Astrocyte (in vitro differentiated cells and primary cell): ENCODE measurements at regions not wholly inside any gene's neighbourhood (a gene's known extent, or its start where the extent isn't known, plus 50 kb on each side); places are given as distances from the start of the nearest gene placed in this dataset.

Experiments used
- EZH2 ChIP-seq: IDR thresholded peaks from 2 replicates; pipeline ENCODE4 v1.6.1; 2012; ENCODE audit warnings: mild to moderate bottlenecking, low read length, inconsistent platforms; ENCODE audit not compliant: insufficient read depth
- TF ChIP-seq, protein P1 (sequence below): IDR thresholded peaks from 2 replicates; pipeline ENCODE4 v1.5.1; 2011; ENCODE audit warnings: low read depth, mild to moderate bottlenecking, inconsistent platforms, low read length, moderate library complexity; ENCODE audit not compliant: insufficient read depth

DNA sequence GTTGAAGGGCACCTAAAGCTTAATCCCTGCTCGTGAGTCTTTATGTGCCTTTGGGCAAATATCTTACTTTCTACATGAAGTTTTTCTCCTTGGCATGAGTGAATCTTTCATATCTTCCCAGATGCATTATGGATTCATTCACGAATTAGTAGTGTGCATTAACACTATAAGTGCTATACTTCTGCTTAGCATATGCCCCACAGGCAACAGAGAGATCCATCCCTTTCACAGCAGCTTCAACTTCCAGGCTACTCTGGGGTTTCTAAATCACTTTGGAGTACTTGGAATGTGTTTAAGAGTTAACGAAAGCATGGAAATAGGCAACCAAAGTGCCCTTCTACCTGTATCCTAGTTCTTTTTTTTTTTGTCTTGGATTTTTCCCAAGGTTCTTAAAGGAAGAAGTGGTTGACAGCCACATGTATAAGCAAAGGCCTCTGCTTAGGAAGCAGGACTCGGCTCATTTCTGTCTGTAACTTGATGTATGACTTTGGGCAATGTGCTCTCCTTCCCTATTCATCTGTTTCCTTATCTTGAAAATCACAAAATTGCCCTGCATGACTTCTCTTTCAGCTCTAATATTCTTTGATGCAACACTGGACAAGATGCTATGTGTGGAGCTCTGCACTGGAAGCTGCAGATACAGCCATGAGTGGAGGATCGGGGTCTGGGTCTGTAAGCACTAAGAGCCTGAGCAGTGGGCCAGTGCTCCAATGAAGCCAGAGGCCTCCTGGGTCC is 54.5 kb upstream of the ME3 start:
- TF ChIP-seq, protein P1, sequence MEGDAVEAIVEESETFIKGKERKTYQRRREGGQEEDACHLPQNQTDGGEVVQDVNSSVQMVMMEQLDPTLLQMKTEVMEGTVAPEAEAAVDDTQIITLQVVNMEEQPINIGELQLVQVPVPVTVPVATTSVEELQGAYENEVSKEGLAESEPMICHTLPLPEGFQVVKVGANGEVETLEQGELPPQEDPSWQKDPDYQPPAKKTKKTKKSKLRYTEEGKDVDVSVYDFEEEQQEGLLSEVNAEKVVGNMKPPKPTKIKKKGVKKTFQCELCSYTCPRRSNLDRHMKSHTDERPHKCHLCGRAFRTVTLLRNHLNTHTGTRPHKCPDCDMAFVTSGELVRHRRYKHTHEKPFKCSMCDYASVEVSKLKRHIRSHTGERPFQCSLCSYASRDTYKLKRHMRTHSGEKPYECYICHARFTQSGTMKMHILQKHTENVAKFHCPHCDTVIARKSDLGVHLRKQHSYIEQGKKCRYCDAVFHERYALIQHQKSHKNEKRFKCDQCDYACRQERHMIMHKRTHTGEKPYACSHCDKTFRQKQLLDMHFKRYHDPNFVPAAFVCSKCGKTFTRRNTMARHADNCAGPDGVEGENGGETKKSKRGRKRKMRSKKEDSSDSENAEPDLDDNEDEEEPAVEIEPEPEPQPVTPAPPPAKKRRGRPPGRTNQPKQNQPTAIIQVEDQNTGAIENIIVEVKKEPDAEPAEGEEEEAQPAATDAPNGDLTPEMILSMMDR = no peak
- TF ChIP-seq EZH2 = no peak
